HuH-7 (cell line): ENCODE measurements at regions not wholly inside any gene's neighbourhood (a gene's known extent, or its start where the extent isn't known, plus 50 kb on each side); places are given as distances from the start of the nearest gene placed in this dataset.

Experiments used
- DNase-seq: peaks from one replicate; pipeline ENCODE4 v3.0.0; 2011; ENCODE audit warnings: low spot score

- DNase-seq: no peak
These were observed 481.9 kb downstream of the KDM4C start for GRCh38 chr9:7239708-7240107.

GRCh38 chr9:7238247-7238637, 480.5 kb downstream of the KDM4C start:
- DNase-seq: no peak

GRCh38 chr9:7237473-7238246, 479.9 kb downstream of the KDM4C start:
- no peak for DNase-seq

- no peak for DNase-seq
These were observed 478.4 kb downstream of the KDM4C start for GRCh38 chr9:7236186-7236585.

- peak; percentile 10 for DNase-seq
These were observed 476.4 kb downstream of the KDM4C start for GRCh38 chr9:7234144-7234543.

GRCh38 chr9:7229571-7229970, 471.8 kb downstream of the KDM4C start:
- DNase-seq: no peak

- no peak for DNase-seq
These were observed 471.0 kb downstream of the KDM4C start for GRCh38 chr9:7228726-7229125.

GRCh38 chr9:7227951-7228350, 470.2 kb downstream of the KDM4C start:
- DNase-seq: no peak

- DNase-seq: no peak
These were observed 468.4 kb downstream of the KDM4C start for GRCh38 chr9:7226007-7226640.
